Stomach (tissue), 8 donors: ENCODE measurements at regions not wholly inside any gene's neighbourhood (a gene's known extent, or its start where the extent isn't known, plus 50 kb on each side); places are given as distances from the start of the nearest gene placed in this dataset.

Experiments used
- DNase-seq, 2 donors: peaks; one replicate each; pipeline versions ENCODE4 v3.0.0 to v3.0.0-alpha.2; 2013 to 2019
- H3K27ac ChIP-seq, 5 donors: fragments of 200-600 bp in 4 of 5; sonication (generic) in 4 of 5; one replicate each; pipeline ENCODE4 v1.5.1; 2013 to 2019; ENCODE audit warnings: mild to moderate bottlenecking in 1 of 5, moderate library complexity in 1 of 5
- H3K27me3 ChIP-seq, 3 donors: fragments of 200-600 bp; sonication (generic); one replicate each; pipeline ENCODE4 v1.5.1; 2017 to 2019; ENCODE audit warnings: mixed run types in 1 of 3
- H3K36me3 ChIP-seq, 4 donors: fragments of 200-600 bp; sonication (generic); 1 replicate in 3 of 4; 2 replicates in 1 of 4; pipeline ENCODE4 v1.5.1; 2016 to 2019
- H3K4me1 ChIP-seq, 4 donors: fragments of 200-600 bp; sonication (generic); one replicate each; pipeline ENCODE4 v1.5.1; 2016 to 2019
- H3K4me3 ChIP-seq, 4 donors: fragments of 200-600 bp; sonication (generic) in 3 of 4; one replicate each; pipeline ENCODE4 v1.5.1; 2016 to 2019; ENCODE audit warnings: mild to moderate bottlenecking in 1 of 4
- H3K9me3 ChIP-seq, 4 donors: fragments of 200-600 bp; sonication (generic); one replicate each; pipeline ENCODE4 v1.5.1; 2016 to 2019
- CTCF ChIP-seq, 7 experiments: fragments of 450-650 bp in 4 of 7; fragments of 200-600 bp in 3 of 7; sonication (generic) in 3 of 7; IDR thresholded peaks; one replicate each; pipeline ENCODE4 v1.5.1; 2016 to 2019; ENCODE audit warnings: antibody characterized with exemption in 7 of 7, control low read depth in 2 of 7, mild to moderate bottlenecking in 1 of 7
- EP300 ChIP-seq: sonication (generic); formaldehyde crosslinking; IDR thresholded peaks from one replicate; pipeline ENCODE4 v1.6.1; 2017; ENCODE audit warnings: antibody characterized with exemption
- POLR2A ChIP-seq, 4 donors: fragments of 450-650 bp; IDR thresholded peaks; one replicate each; pipeline ENCODE4 v1.6.1; 2016; ENCODE audit warnings: antibody characterized with exemption in 4 of 4, control low read depth in 2 of 4, mild to moderate bottlenecking in 1 of 4, moderate library complexity in 1 of 4
- POLR2AphosphoS5 ChIP-seq, 3 donors: sonication (generic); formaldehyde crosslinking; IDR thresholded peaks; one replicate each; pipeline ENCODE4 v1.6.1; 2016; ENCODE audit warnings: antibody characterized with exemption in 3 of 3
- WGBS, 5 donors: extraction: QIAGEN DNeasy Blood & Tissue Kit in 3 of 5; methylation state at CpG; one replicate each; pipeline versions ENCODE4 v1.1.5 to v1.1.7; 2013 to 2018; 5-methylcytosine and 5-hydroxymethylcytosine counted together
- intact Hi-C: fragments of 100-400 bp; cut with DNase I; formaldehyde crosslinking; loops from one replicate; pipeline ENCODE4 v1.15.1; 2023; ENCODE audit warnings: low total_unique reads
- donor health status: healthy with polysubstance abuse.
- donor health status: Bipolar disorder and iron deficiency.
- donor health status: healthy.

- intact Hi-C loops = no loop called here
- 42 to 61% (median 54%) methylated on average over 7 of the region's 7 CpGs for WGBS, 5 donors
- Histone ChIP-seq H3K9me3 (no peaks in the 10 kb centered on the region), H3K4me1 (no peaks in the 10 kb centered on the region), H3K4me3 (no peak overlapping the region), H3K27ac (no peak overlapping the region), H3K27me3 (no peaks in the 10 kb centered on the region), H3K36me3 (no peaks in the 10 kb centered on the region)
- TF ChIP-seq POLR2AphosphoS5 (IDR thresholded peaks at IDR 0.05) (no peak), CTCF (IDR thresholded peaks at IDR 0.05) (no peak), POLR2A (IDR thresholded peaks at IDR 0.05) (no peak)
- no peak for DNase-seq
Measured at GRCh38 chr3:140758791-140759444, 81.1 kb downstream of the TRIM42 start.

GRCh38 chr3:140760324-140761075 is 82.6 kb downstream of the TRIM42 start:
- Histone ChIP-seq H3K4me1 (no peaks in the 10 kb centered on the region), H3K27me3 (no peaks in the 10 kb centered on the region), H3K36me3 (no peaks in the 10 kb centered on the region), H3K4me3 (no peak overlapping the region), H3K9me3 (no peaks in the 10 kb centered on the region), H3K27ac (no peak overlapping the region)
- intact Hi-C loops = no loop called here
- DNase-seq = no peak
- no peak for TF ChIP-seq POLR2AphosphoS5 (IDR thresholded peaks at IDR 0.05)
- TF ChIP-seq EP300 = no peak
- no peak for TF ChIP-seq POLR2A (IDR thresholded peaks at IDR 0.05)
- TF ChIP-seq CTCF (IDR thresholded peaks at IDR 0.05) = no peak
- 68 to 77% (median 75%) methylated on average over 4 of the region's 4 CpGs for WGBS, 5 donors

GRCh38 chr3:140761076-140761639 is 83.3 kb downstream of the TRIM42 start:
- Histone ChIP-seq H3K4me3 (no peak overlapping the region), H3K9me3 (no peaks in the 10 kb centered on the region), H3K27me3 (no peaks in the 10 kb centered on the region), H3K36me3 (no peaks in the 10 kb centered on the region), H3K27ac (no peak overlapping the region), H3K4me1 (no peaks in the 10 kb centered on the region)
- no peak for TF ChIP-seq POLR2AphosphoS5 (IDR thresholded peaks at IDR 0.05)
- no peak for TF ChIP-seq EP300
- TF ChIP-seq CTCF (IDR thresholded peaks at IDR 0.05) = no peak
- no peak for TF ChIP-seq POLR2A (IDR thresholded peaks at IDR 0.05)
- intact Hi-C loops = no loop called here
- no peak for DNase-seq
- 62 to 72% (median 69%) methylated on average over 4 of the region's 4 CpGs for WGBS, 5 donors

GRCh38 chr3:140762746-140763145 is 84.9 kb downstream of the TRIM42 start:
- no peak for TF ChIP-seq POLR2AphosphoS5 (IDR thresholded peaks at IDR 0.05)
- no peak for TF ChIP-seq POLR2A (IDR thresholded peaks at IDR 0.05)
- TF ChIP-seq CTCF (IDR thresholded peaks at IDR 0.05) = no peak
- TF ChIP-seq EP300 = no peak
- DNase-seq = no peak
- intact Hi-C loops = no loop called here
- H3K36me3 ChIP-seq = no peaks in the 10 kb centered on the region
- H3K27me3 ChIP-seq = no peaks in the 10 kb centered on the region
- H3K9me3 ChIP-seq = no peaks in the 10 kb centered on the region
- H3K4me1 ChIP-seq = no peaks in the 10 kb centered on the region
- no peak overlapping the region for H3K27ac ChIP-seq
- no peak overlapping the region for H3K4me3 ChIP-seq
